ENCODE measurements at regions not wholly inside any gene's neighbourhood (a gene's known extent, or its start where the extent isn't known, plus 50 kb on each side); places are given as distances from the start of the nearest gene placed in this dataset.
A peak's percentile ranks its signal among the peaks of the same experiment; 100 is the strongest.

DNA sequence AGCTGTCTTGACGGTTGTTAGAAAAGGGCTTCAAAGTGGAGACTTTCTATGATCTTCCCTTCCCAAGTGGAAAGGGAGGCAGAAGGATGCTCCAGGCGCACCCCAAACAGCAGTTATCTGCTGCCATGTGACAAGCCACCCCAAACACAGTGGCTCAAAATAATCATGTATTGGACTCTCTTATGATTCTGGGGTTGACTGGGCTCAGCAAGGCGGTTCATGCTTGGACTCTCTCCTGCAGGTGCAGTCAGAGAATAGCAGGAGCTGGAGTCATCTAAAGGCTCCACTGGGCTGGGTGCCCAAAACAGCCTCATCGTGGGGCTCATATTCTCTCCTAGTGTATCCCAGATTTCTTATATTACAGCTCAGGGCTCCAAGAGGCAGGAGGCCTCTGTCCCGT lies 177.6 kb upstream of the IER5L start:
- Histone ChIP-seq H3K27ac (ENCODE audit: low read depth, low read length) (no peak overlapping the region), H3K9me3 (ENCODE audit: control insufficient read depth in 3 of 3, low read length in 3 of 3) (peaks cover 0 to 4% (median 3%) of the 10 kb centered on the region in 3 donors), H3K27me3 (ENCODE audit: control insufficient read depth in 3 of 3, insufficient read depth in 3 of 3, low read length in 3 of 3) (peaks cover 3 to 10% (median 5%) of the 10 kb centered on the region in 3 donors), H3K9ac (ENCODE audit: low read depth in 1 of 3, low read length in 3 of 3) (no peak overlapping the region), H3K4me1 (ENCODE audit: control insufficient read depth in 3 of 3, insufficient read depth in 3 of 3, low read length in 3 of 3) (peaks cover 7 to 13% (median 11%) of the 10 kb centered on the region in 3 donors), H3K4me3 (ENCODE audit: low read length in 3 of 3) (no peak overlapping the region), H3K36me3 (ENCODE audit: control insufficient read depth in 3 of 3, insufficient read depth in 3 of 3, low read length in 3 of 3) (no peaks in the 10 kb centered on the region)

DNA sequence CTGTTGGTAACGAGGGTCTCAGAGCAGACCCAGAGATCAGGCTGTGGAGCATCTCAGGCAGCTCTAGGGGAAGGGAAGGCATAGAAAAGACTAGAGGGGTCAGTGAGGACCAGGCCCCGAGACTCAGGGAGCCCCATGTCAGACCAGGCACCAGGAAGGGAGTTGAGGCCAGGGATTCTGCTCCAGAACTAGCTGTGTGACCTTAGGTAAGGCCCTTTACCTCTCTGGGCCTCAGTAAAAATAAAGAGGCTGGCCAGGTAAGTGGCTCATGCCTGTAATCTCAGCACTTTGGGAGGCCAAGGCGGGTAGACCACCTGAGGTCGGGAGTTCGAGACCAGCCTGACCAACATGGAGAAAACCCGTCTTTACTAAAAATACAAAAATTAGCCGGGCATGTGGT lies 176.4 kb upstream of the IER5L start:
- H3K27ac ChIP-seq (ENCODE audit: low read depth, low read length): no peak overlapping the region
- peaks cover 7 to 13% (median 11%) of the 10 kb centered on the region in 3 donors for H3K4me1 ChIP-seq (ENCODE audit: control insufficient read depth in 3 of 3, insufficient read depth in 3 of 3, low read length in 3 of 3)
- H3K4me3 ChIP-seq (ENCODE audit: low read length in 3 of 3): no peak overlapping the region
- no peaks in the 10 kb centered on the region for H3K36me3 ChIP-seq (ENCODE audit: control insufficient read depth in 3 of 3, insufficient read depth in 3 of 3, low read length in 3 of 3)
- peaks cover 0 to 4% (median 3%) of the 10 kb centered on the region in 3 donors for H3K9me3 ChIP-seq (ENCODE audit: control insufficient read depth in 3 of 3, low read length in 3 of 3)
- no peak overlapping the region for H3K9ac ChIP-seq (ENCODE audit: low read depth in 1 of 3, low read length in 3 of 3)
- peaks cover 3 to 10% (median 5%) of the 10 kb centered on the region in 3 donors for H3K27me3 ChIP-seq (ENCODE audit: control insufficient read depth in 3 of 3, insufficient read depth in 3 of 3, low read length in 3 of 3)

DNA sequence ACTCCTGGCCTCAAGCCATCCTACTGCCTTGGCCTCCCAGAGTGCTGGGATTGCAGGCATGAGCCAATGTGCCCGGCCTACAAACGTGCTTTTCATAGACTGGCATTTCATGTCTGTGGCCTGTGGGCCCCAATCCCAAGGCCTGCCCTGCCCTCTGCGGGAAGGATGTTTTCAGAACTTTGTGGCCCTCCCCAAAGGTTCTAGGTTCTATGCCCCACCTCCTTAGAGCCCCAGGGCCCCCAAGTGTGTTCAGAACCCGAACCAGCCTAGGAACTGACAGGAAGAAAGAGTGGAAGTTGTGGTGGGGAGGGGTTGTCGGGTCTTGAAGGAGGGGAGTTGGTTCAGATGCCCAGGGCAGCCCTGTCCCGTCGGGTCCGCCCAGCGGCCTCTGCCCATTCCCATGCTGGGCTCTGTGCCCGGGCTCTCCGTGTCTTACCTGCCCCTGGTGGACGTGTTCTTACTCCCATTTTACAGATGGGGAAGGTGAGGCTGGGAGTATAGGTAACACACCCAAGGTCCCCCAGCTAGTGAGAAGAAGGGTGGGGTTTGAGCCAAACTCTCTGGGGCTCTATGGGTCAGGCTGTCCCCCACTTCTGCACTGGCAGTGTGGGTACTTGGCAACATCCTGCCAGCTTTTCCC lies 175.8 kb upstream of the IER5L start:
- no peak overlapping the region for H3K4me3 ChIP-seq (ENCODE audit: low read length in 3 of 3)
- peaks cover 0 to 4% (median 3%) of the 10 kb centered on the region in 3 donors for H3K9me3 ChIP-seq (ENCODE audit: control insufficient read depth in 3 of 3, low read length in 3 of 3)
- peak overlapping the region; percentile 47 for H3K27ac ChIP-seq (ENCODE audit: low read depth, low read length)
- H3K36me3 ChIP-seq (ENCODE audit: control insufficient read depth in 3 of 3, insufficient read depth in 3 of 3, low read length in 3 of 3): no peaks in the 10 kb centered on the region
- peaks cover 7 to 13% (median 11%) of the 10 kb centered on the region in 3 donors for H3K4me1 ChIP-seq (ENCODE audit: control insufficient read depth in 3 of 3, insufficient read depth in 3 of 3, low read length in 3 of 3)
- peak overlapping the region in 2 of 3 donors; percentile 32 to 57 for H3K9ac ChIP-seq (ENCODE audit: low read depth in 1 of 3, low read length in 3 of 3)
- H3K27me3 ChIP-seq (ENCODE audit: control insufficient read depth in 3 of 3, insufficient read depth in 3 of 3, low read length in 3 of 3): peaks cover 3 to 10% (median 5%) of the 10 kb centered on the region in 3 donors

DNA sequence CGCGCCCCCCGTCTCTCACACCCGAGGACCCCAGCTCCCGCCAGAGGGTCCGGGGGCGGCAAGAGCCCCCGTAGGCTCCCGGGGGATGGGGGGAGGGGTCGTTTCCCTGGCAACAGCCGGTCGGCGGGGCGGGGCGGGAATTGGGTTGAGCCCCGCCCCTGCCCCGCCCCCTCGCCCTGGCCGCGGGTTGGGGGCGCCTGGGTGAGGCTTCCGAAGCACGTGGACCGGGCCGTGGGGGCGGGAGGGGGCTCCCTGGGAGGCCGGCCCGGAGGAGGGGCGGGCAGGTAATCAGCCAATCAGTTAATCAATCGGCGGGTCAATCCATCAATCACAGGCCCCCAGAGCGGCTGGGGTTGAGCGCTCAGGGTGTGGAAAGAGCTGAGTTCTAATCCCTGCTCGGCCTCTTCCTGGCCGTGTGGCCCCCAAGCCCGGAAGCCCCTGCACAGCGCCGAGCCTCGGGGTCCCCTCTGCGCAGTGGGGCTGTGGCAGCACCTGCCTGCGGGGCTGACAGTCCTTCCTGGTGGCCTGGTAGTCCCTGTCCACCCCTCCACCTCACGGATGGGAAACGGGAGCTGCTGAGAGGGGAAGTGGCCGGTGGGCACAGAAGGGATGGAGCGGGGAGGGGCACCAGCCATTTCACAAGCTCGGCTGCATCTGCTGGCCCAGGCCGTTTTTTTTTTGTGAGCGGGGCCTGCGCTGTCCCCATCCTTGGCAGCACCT lies 174.2 kb upstream of the IER5L start:
- H3K27ac ChIP-seq (ENCODE audit: low read depth, low read length): peak overlapping the region; percentile 47
- peak overlapping the region in 1 of 3 donors; percentile 57 for H3K9ac ChIP-seq (ENCODE audit: low read depth in 1 of 3, low read length in 3 of 3)
- H3K4me3 ChIP-seq (ENCODE audit: low read length in 3 of 3): peak overlapping the region in 1 of 3 donors; percentile 23
- H3K4me1 ChIP-seq (ENCODE audit: control insufficient read depth in 3 of 3, insufficient read depth in 3 of 3, low read length in 3 of 3): peaks cover 7 to 13% (median 11%) of the 10 kb centered on the region in 3 donors
- H3K9me3 ChIP-seq (ENCODE audit: control insufficient read depth in 3 of 3, low read length in 3 of 3): peaks cover 0 to 4% (median 3%) of the 10 kb centered on the region in 3 donors
- no peaks in the 10 kb centered on the region for H3K36me3 ChIP-seq (ENCODE audit: control insufficient read depth in 3 of 3, insufficient read depth in 3 of 3, low read length in 3 of 3)
- peaks cover 3 to 9% (median 5%) of the 10 kb centered on the region in 3 donors for H3K27me3 ChIP-seq (ENCODE audit: control insufficient read depth in 3 of 3, insufficient read depth in 3 of 3, low read length in 3 of 3)

DNA sequence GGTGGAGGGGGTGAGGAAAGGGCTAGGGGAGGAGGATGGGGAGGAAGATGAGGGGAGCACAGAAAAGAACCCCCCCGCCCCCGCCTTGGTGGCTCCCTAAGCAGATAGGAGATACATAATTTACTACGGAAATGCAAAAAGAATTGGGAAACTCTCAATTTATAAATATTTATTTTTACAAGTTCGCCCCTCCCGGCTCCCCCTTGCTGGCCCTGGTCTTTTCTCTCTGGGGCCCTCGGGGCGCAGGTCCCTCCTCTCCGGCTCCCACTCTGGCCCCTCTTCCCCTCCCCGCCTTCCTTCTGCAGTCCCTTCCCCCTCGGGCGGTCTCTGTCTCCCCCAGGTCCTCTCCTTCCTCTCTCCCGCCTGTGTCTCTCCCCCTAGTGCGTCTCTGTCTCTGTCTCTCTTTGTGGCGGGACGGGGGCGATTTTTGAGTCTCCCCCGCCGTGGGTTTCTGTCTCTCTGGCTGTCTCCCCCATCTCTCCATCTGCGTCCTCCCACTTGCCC lies 173.6 kb upstream of the IER5L start:
- H3K27me3 ChIP-seq (ENCODE audit: control insufficient read depth in 3 of 3, insufficient read depth in 3 of 3, low read length in 3 of 3): peaks cover 3 to 6% (median 5%) of the 10 kb centered on the region in 3 donors
- peak overlapping the region; percentile 47 for H3K27ac ChIP-seq (ENCODE audit: low read depth, low read length)
- H3K9me3 ChIP-seq (ENCODE audit: control insufficient read depth in 3 of 3, low read length in 3 of 3): peaks cover 0 to 4% (median 3%) of the 10 kb centered on the region in 3 donors
- H3K4me1 ChIP-seq (ENCODE audit: control insufficient read depth in 3 of 3, insufficient read depth in 3 of 3, low read length in 3 of 3): peaks cover 7 to 13% (median 11%) of the 10 kb centered on the region in 3 donors
- H3K36me3 ChIP-seq (ENCODE audit: control insufficient read depth in 3 of 3, insufficient read depth in 3 of 3, low read length in 3 of 3): no peaks in the 10 kb centered on the region
- peak overlapping the region in 1 of 3 donors; percentile 33 for H3K9ac ChIP-seq (ENCODE audit: low read depth in 1 of 3, low read length in 3 of 3)
- H3K4me3 ChIP-seq (ENCODE audit: low read length in 3 of 3): peak overlapping the region in 1 of 3 donors; percentile 29

DNA sequence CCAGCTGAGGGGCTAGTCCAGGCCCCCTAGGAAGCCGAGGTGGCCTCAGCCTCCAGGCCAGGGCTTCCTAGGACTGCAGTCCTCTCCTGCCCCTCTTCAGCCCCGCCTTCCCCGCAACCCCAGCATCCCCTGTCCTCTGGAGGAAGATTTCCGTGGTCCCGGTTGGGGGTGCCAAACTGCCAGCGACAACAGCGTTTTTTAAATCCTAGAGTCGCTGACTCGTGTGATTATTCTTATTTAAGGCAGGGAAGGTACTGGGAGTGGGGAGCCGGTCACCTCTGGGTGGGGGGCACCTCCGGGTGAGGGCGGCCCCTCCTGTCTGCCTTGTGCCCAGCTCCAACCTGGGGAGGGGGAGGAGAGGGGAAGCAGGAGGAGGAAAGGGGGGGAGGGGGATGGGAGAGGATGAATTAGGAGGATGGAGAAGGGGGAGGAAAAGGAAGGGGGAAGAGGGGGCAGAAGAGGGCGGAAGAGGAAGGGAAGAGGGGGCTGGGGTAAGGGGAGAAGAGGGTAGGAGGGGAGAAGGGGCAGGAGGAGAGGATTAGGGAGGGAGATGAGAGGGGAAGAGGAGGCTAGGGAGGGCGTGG lies 173.1 kb upstream of the IER5L start:
- H3K9ac ChIP-seq (ENCODE audit: low read depth in 1 of 3, low read length in 3 of 3): no peak overlapping the region
- peaks cover 3 to 6% (median 5%) of the 10 kb centered on the region in 3 donors for H3K27me3 ChIP-seq (ENCODE audit: control insufficient read depth in 3 of 3, insufficient read depth in 3 of 3, low read length in 3 of 3)
- no peak overlapping the region for H3K27ac ChIP-seq (ENCODE audit: low read depth, low read length)
- no peak overlapping the region for H3K4me3 ChIP-seq (ENCODE audit: low read length in 3 of 3)
- no peaks in the 10 kb centered on the region for H3K36me3 ChIP-seq (ENCODE audit: control insufficient read depth in 3 of 3, insufficient read depth in 3 of 3, low read length in 3 of 3)
- peaks cover 0 to 4% (median 3%) of the 10 kb centered on the region in 3 donors for H3K9me3 ChIP-seq (ENCODE audit: control insufficient read depth in 3 of 3, low read length in 3 of 3)
- H3K4me1 ChIP-seq (ENCODE audit: control insufficient read depth in 3 of 3, insufficient read depth in 3 of 3, low read length in 3 of 3): peaks cover 7 to 13% (median 11%) of the 10 kb centered on the region in 3 donors

DNA sequence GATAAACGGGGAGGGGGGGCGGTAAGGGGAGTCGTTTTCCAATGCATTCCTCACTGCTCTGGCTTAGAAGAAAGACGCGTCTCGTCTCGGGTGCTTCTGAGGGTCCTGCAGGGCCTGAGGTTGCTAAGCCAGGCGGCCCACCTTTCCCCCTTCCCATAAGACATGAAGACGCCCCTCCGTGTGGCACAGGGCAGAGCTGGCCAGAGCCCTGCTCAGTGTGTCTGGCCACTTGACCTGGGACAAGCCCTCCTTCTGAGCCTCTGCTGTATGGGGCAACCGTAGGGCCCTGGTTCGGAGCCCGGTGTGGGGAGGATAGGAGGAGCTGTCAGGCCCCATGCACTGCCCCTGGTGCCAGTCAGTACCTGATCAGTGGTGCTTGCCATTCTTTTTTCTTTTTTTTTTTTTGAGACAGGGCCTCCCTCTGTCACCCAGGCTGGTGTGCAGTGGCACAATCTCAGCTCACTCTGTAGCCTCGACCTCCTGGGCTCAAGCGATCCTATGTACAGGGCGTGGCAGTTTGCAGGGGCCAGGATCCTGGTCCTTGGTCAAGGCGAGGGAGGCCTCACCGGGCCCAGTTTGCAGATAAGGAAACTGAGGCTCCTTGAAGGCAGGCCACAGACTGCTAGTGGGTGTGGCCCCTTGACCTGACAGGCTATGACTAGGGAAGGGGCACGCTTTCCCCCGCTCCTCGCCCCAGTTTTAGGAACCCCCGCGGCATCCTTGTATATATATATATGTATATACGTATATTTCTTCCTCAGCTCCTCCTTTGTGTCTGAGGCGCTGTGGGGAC lies 172.3 kb upstream of the IER5L start:
- Histone ChIP-seq H3K36me3 (ENCODE audit: control insufficient read depth in 3 of 3, insufficient read depth in 3 of 3, low read length in 3 of 3) (no peaks in the 10 kb centered on the region), H3K27me3 (ENCODE audit: control insufficient read depth in 3 of 3, insufficient read depth in 3 of 3, low read length in 3 of 3) (peaks cover 3 to 6% (median 5%) of the 10 kb centered on the region in 3 donors), H3K27ac (ENCODE audit: low read depth, low read length) (no peak overlapping the region), H3K9me3 (ENCODE audit: control insufficient read depth in 3 of 3, low read length in 3 of 3) (peaks cover 0 to 3% (median 0%) of the 10 kb centered on the region in 3 donors), H3K9ac (ENCODE audit: low read depth in 1 of 3, low read length in 3 of 3) (no peak overlapping the region), H3K4me3 (ENCODE audit: low read length in 3 of 3) (no peak overlapping the region), H3K4me1 (ENCODE audit: control insufficient read depth in 3 of 3, insufficient read depth in 3 of 3, low read length in 3 of 3) (peaks cover 7 to 13% (median 11%) of the 10 kb centered on the region in 3 donors)

DNA sequence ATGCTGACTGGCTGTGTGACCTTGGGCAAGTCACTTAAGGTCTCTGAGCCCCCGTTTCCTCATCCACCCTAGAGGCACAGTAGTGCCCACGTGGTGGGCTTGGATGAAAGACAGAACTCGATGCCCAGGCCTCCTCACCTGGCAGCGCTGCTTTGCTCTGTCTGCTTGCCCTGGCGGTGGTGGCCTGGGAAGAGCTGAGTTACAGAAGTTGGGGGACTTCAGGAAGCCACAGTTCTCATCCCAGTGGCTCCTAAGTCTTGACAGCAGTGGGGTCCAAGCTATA lies 171.5 kb upstream of the IER5L start:
- Histone ChIP-seq H3K27ac (ENCODE audit: low read depth, low read length) (no peak overlapping the region), H3K9me3 (ENCODE audit: control insufficient read depth in 3 of 3, low read length in 3 of 3) (no peaks in the 10 kb centered on the region), H3K4me3 (ENCODE audit: low read length in 3 of 3) (no peak overlapping the region), H3K36me3 (ENCODE audit: control insufficient read depth in 3 of 3, insufficient read depth in 3 of 3, low read length in 3 of 3) (no peaks in the 10 kb centered on the region), H3K9ac (ENCODE audit: low read depth in 1 of 3, low read length in 3 of 3) (no peak overlapping the region), H3K27me3 (ENCODE audit: control insufficient read depth in 3 of 3, insufficient read depth in 3 of 3, low read length in 3 of 3) (peaks cover 3 to 6% (median 5%) of the 10 kb centered on the region in 3 donors), H3K4me1 (ENCODE audit: control insufficient read depth in 3 of 3, insufficient read depth in 3 of 3, low read length in 3 of 3) (peaks cover 7 to 13% (median 11%) of the 10 kb centered on the region in 3 donors)

DNA sequence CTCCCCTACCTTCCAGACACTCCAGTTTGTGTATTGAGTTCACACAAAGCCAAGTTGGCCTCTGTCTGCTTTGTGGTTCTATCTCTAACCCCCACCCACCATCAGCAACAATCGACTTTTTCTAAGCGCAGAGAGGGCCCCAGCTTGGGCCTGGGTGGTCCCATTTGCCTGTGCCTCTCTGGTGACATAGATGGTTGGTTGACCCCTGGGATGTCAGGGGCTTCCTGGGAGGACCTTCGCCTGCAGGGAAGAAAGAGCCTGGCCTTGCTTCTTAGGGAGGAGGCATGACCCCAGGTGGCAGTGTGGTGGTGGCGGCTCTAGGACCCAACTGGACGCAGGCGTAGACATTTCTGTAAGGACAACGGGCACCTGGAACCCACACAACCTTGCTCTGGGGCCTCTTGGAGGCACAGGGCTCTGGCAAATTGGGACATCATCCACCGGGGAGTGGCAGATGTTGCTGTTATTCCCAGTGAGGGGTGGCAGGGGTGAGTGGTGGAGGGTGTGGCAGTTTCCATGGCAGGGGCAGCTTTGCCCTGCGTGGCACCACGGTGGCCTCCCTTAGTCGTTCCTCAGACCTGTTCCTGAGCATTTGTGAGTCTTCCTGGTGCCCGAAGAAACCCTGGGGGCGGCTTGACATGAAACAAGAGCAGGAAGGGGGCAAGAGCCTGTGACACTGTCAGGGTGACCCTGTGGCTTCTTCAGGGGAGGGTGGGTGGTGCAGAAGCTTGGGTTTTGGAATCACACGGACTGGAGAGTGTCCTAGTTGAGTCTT lies 171.0 kb upstream of the IER5L start:
- H3K9me3 ChIP-seq (ENCODE audit: control insufficient read depth in 3 of 3, low read length in 3 of 3): no peaks in the 10 kb centered on the region
- H3K4me1 ChIP-seq (ENCODE audit: control insufficient read depth in 3 of 3, insufficient read depth in 3 of 3, low read length in 3 of 3): peaks cover 7 to 13% (median 11%) of the 10 kb centered on the region in 3 donors
- H3K27ac ChIP-seq (ENCODE audit: low read depth, low read length): no peak overlapping the region
- H3K27me3 ChIP-seq (ENCODE audit: control insufficient read depth in 3 of 3, insufficient read depth in 3 of 3, low read length in 3 of 3): peaks cover 3 to 6% (median 5%) of the 10 kb centered on the region in 3 donors
- no peak overlapping the region for H3K4me3 ChIP-seq (ENCODE audit: low read length in 3 of 3)
- H3K36me3 ChIP-seq (ENCODE audit: control insufficient read depth in 3 of 3, insufficient read depth in 3 of 3, low read length in 3 of 3): no peaks in the 10 kb centered on the region
- H3K9ac ChIP-seq (ENCODE audit: low read depth in 1 of 3, low read length in 3 of 3): no peak overlapping the region

Data from skeletal muscle tissue (tissue), 3 donors.